ENCODE measurements at regions not wholly inside any gene's neighbourhood (a gene's known extent, or its start where the extent isn't known, plus 50 kb on each side); places are given as distances from the start of the nearest gene placed in this dataset.

DNA sequence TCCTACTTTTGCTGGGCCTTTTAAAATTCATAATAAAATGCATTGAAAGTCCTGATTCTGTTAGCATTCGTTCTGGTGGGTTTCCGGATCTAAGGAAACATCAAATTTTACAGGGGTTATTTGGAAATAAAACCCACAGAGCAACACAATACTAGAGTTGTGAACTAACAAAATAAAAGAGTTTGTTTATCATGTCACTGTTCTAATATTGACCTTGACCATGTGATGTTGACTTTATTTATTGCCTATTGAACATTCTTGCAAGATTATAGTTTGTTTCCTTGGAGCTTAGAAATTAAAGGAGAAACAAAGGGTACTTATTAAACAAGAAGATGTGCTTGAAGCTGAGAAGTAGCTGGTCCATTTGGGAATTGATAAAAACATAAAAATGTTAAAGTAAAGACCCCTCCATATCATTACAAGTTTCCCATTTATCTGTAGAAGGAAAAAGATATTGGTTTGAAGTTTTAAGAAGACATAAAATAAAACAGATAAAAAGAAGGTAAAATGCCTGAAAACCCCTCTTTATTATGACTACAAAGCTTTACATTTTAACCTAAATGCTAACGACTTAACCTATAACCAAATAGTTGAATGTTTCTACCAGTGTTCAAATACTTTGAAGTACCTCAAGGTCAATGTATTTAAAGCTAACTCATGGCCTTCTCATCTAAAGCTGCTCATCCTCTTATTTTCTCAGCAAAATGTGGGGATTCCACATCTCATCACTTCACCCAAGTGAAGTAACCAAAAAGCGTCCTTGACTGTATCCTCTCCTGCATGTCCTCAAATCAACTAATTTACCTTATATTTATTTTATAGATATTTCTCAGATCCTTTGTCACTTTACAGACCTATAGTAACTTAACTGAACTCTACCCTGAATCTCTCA is 179.6 kb downstream of the GASK1B start:
- H3K27ac Mint-ChIP-seq: no peak overlapping the region
- TF ChIP-seq, protein P1, sequence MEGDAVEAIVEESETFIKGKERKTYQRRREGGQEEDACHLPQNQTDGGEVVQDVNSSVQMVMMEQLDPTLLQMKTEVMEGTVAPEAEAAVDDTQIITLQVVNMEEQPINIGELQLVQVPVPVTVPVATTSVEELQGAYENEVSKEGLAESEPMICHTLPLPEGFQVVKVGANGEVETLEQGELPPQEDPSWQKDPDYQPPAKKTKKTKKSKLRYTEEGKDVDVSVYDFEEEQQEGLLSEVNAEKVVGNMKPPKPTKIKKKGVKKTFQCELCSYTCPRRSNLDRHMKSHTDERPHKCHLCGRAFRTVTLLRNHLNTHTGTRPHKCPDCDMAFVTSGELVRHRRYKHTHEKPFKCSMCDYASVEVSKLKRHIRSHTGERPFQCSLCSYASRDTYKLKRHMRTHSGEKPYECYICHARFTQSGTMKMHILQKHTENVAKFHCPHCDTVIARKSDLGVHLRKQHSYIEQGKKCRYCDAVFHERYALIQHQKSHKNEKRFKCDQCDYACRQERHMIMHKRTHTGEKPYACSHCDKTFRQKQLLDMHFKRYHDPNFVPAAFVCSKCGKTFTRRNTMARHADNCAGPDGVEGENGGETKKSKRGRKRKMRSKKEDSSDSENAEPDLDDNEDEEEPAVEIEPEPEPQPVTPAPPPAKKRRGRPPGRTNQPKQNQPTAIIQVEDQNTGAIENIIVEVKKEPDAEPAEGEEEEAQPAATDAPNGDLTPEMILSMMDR (conservative IDR thresholded peaks at IDR 0.05): no peak
- H3K9me3 Mint-ChIP-seq: peaks cover 4% of the 10 kb centered on the region
- H3K4me3 Mint-ChIP-seq: no peak overlapping the region
- no peak for DNase-seq (ENCODE audit: extremely low spot score, unreplicated experiment)
- H3K36me3 Mint-ChIP-seq: no peaks in the 10 kb centered on the region
- H3K27me3 Mint-ChIP-seq: no peaks in the 10 kb centered on the region
- peaks cover 26% of the 10 kb centered on the region for H3K4me1 Mint-ChIP-seq (ENCODE audit: unreplicated experiment)

DNA sequence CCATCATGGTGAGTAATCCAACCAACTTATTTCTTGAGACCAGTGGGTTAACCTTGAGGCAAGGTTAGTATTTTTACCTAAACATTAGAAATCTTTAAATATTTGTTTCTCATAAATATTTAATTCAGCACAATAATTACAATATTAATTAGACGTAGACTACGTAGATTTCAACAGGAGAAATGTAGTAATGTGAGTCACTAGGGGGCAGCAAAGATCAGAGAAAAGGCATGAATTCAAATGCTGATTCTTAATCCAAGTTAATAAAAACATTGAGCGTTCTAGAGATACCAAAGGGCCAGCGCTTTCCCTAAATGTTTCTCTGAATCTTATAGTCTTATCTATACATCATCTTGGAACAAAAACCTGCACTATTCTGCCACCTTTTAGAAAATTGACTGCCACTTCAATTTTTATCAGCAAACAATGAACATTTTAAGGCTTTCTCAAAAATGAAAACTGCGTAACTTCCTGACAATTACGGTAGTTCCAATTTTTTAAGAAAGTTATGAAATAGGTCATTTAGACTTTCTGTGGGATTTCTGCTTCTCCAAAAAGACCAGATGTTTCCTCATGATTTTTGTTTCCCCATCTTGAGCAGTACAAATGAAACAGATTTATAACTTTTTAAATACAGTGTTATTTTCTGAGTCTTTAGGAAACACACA is 180.7 kb downstream of the GASK1B start:
- no peak overlapping the region for H3K27ac Mint-ChIP-seq
- peaks cover 22% of the 10 kb centered on the region for H3K4me1 Mint-ChIP-seq (ENCODE audit: unreplicated experiment)
- H3K36me3 Mint-ChIP-seq: no peaks in the 10 kb centered on the region
- no peaks in the 10 kb centered on the region for H3K27me3 Mint-ChIP-seq
- no peak for DNase-seq (ENCODE audit: extremely low spot score, unreplicated experiment)
- TF ChIP-seq, protein P1 (conservative IDR thresholded peaks at IDR 0.05): peak; percentile 88
- H3K4me3 Mint-ChIP-seq: peak overlapping the region; percentile 17
- peaks cover under 1% of the 10 kb centered on the region for H3K9me3 Mint-ChIP-seq

DNA sequence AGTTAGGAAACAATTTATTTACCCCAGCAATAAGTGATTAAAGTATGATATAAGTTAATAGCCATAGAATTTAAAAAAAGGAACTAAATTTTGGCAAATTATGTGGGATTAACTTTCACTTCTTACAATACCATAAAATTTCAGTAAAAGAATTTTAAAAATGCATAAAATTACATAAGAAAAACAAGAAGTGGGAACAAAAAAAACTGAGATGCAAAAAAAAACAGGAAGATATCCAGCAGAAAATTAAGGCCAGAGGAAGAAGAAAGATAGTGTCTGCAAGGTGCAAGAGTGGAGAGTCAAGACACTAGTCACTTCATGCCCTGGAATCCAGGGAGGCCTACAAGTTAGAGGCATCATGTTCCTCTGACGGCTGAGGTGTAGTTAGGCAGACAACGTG is 184.2 kb downstream of the GASK1B start:
- TF ChIP-seq, protein P1 (conservative IDR thresholded peaks at IDR 0.05): no peak
- Mint-ChIP-seq H3K9me3 (no peaks in the 10 kb centered on the region), H3K27ac (no peak overlapping the region)

DNA sequence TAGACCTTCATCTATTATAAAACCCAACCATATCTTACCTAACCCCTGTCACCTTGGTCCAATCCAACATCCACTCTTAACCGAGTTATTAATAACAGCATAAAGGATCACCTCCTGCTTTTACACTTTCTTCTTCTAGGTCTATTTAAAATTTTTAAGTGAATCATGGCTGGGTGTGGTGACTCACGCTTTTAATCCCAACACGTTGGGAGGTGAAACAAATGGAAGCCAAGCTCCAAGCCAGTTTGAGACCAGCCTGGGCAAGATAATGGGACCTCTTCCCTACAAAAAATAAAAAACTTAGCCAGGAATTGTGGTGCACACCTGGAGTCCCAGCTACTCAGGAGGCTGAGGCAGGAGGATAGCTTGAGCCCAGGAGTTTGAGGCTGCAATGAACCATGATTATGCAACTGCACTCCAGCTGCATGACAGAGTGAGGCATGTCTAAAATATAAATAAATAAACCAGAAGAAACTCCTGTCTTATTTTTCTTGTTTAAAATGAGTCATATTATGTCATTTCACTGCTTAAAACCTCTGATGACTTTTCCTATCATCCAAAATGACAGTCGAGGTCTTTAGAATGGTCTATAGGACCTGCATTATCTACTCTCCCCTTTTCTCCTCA is 188.4 kb downstream of the GASK1B start:
- no peaks in the 10 kb centered on the region for H3K9me3 Mint-ChIP-seq
- H3K27me3 Mint-ChIP-seq: no peaks in the 10 kb centered on the region
- no peak overlapping the region for H3K4me3 Mint-ChIP-seq
- no peaks in the 10 kb centered on the region for H3K4me1 Mint-ChIP-seq (ENCODE audit: unreplicated experiment)
- DNase-seq (ENCODE audit: extremely low spot score, unreplicated experiment): no peak
- TF ChIP-seq, protein P1 (conservative IDR thresholded peaks at IDR 0.05): no peak
- H3K27ac Mint-ChIP-seq: no peak overlapping the region
- no peaks in the 10 kb centered on the region for H3K36me3 Mint-ChIP-seq

More for the DNA sequence above, 184.2 kb downstream of the GASK1B start:
- no peaks in the 10 kb centered on the region for H3K27me3 Mint-ChIP-seq
- no peaks in the 10 kb centered on the region for H3K36me3 Mint-ChIP-seq
- no peak overlapping the region for H3K4me3 Mint-ChIP-seq
- peaks cover 5% of the 10 kb centered on the region for H3K4me1 Mint-ChIP-seq (ENCODE audit: unreplicated experiment)
- no peak for DNase-seq (ENCODE audit: extremely low spot score, unreplicated experiment)

DNA sequence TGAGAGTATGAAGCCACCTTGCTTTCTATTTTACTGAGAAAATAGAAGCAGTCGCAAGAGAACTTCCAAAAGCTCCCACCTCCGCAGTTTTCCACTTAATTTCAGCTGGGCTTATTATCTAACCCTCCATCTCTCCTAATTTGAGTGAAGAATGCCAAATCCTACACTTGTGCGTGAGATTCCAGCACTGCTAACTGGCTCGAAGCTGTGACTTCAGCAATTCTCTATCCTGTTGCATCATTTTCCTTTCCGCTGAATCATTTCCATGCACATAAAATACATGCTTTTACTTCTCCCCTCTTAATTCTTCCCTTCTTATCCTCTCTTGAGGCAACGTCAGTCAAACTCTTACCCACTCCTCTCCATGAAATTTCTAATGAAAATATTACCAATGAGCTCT is 189.5 kb downstream of the GASK1B start:
- peaks cover 3% of the 10 kb centered on the region for H3K27me3 Mint-ChIP-seq
- no peaks in the 10 kb centered on the region for H3K36me3 Mint-ChIP-seq
- no peaks in the 10 kb centered on the region for H3K9me3 Mint-ChIP-seq
- no peak overlapping the region for H3K4me3 Mint-ChIP-seq
- TF ChIP-seq, protein P1 (conservative IDR thresholded peaks at IDR 0.05): no peak
- no peak for DNase-seq (ENCODE audit: extremely low spot score, unreplicated experiment)
- H3K27ac Mint-ChIP-seq: no peak overlapping the region
- peaks cover 5% of the 10 kb centered on the region for H3K4me1 Mint-ChIP-seq (ENCODE audit: unreplicated experiment)
